A673 (cell line): ENCODE measurements at regions not wholly inside any gene's neighbourhood (a gene's known extent, or its start where the extent isn't known, plus 50 kb on each side); places are given as distances from the start of the nearest gene placed in this dataset.
"Not testable (repeated sequence)": the region's sequence is repeated elsewhere in the genome, so short reads cannot be mapped to it uniquely, and the experiment has no call there.

ENCODE experiments used
- BruUV-seq: library from RNA; stranded (reverse); fragments of 400-500 nt; replicated peaks from 2 replicates; lab custom pipeline; 2021; lab: Mats Ljungman, UMichigan
- CTCF ChIA-PET: fragments of 300-600 bp; sonication (Branson Sonifier 250); formaldehyde crosslinking; loops from one replicate; lab custom pipeline; 2022; ENCODE audit warnings: antibody characterized with exemption; lab: Charles Lee
- POLR2A ChIA-PET: fragments of 300-600 bp; sonication (Branson Sonifier 250); formaldehyde crosslinking; loops from one replicate; lab custom pipeline; 2022; ENCODE audit warnings: antibody characterized with exemption; ENCODE audit not compliant: low non-redundant PET; lab: Charles Lee
- DNase-seq: peaks from one replicate; pipeline ENCODE4 v3.0.0-alpha.2; 2015; ENCODE audit warnings: low spot score
- H3K27ac ChIP-seq: fragments of 200-600 bp; sonication (generic); 2 replicates; pipeline ENCODE4 v1.5.1; 2016; ENCODE audit warnings: mixed run types, low read depth, mild to moderate bottlenecking, mixed read lengths, antibody characterized with exemption, low read length; ENCODE audit not compliant: poor library complexity, severe bottlenecking
- H3K27me3 ChIP-seq: fragments of 200-600 bp; sonication (generic); replicated peaks from 2 replicates; pipeline ENCODE4 v1.6.1; 2017; ENCODE audit warnings: mixed run types, low read depth, mild to moderate bottlenecking, mixed read lengths, antibody characterized with exemption, low read length; ENCODE audit not compliant: insufficient read depth, poor library complexity
- H3K36me3 ChIP-seq: fragments of 200-600 bp; sonication (generic); 2 replicates; pipeline ENCODE4 v1.6.1; 2016; ENCODE audit warnings: mixed run types, mild to moderate bottlenecking, mixed read lengths, antibody characterized with exemption, low read length; ENCODE audit not compliant: insufficient read depth, poor library complexity, severe bottlenecking
- H3K4me1 ChIP-seq: fragments of 200-600 bp; sonication (generic); 2 replicates; pipeline ENCODE4 v1.6.1; 2017; ENCODE audit warnings: mixed run types, mild to moderate bottlenecking, mixed read lengths, antibody characterized with exemption, low read length; ENCODE audit not compliant: insufficient read depth, poor library complexity, severe bottlenecking
- H3K4me3 ChIP-seq: fragments of 200-600 bp; sonication (generic); 2 replicates; pipeline ENCODE4 v1.5.1; 2016; ENCODE audit warnings: low read depth, mixed run types, mild to moderate bottlenecking, mixed read lengths, low read length; ENCODE audit not compliant: poor library complexity, severe bottlenecking
- H3K9me3 ChIP-seq: fragments of 200-600 bp; sonication (generic); 2 replicates; pipeline ENCODE4 v1.6.1; 2016; ENCODE audit warnings: mixed run types, low read depth, mild to moderate bottlenecking, mixed read lengths, antibody characterized with exemption, low read length; ENCODE audit not compliant: poor library complexity, severe bottlenecking
- CTCF ChIP-seq: fragments of 300-800, 200-600 bp; sonication (generic); conservative IDR thresholded peaks from 2 replicates; pipeline ENCODE4 v1.5.1; 2017; ENCODE audit warnings: low read depth, mild to moderate bottlenecking, antibody characterized with exemption, low read length, moderate library complexity, mixed read lengths
- EZH2 ChIP-seq: fragments of 200-600 bp; sonication (generic); IDR thresholded peaks from 2 replicates; pipeline ENCODE4 v1.6.1; 2017; ENCODE audit warnings: borderline replicate concordance, low read depth, mild to moderate bottlenecking, mixed read lengths, antibody characterized with exemption, low read length; ENCODE audit not compliant: poor library complexity, severe bottlenecking
- intact Hi-C: fragments of 100-400 bp; cut with micrococcal nuclease; formaldehyde crosslinking; loops from one replicate; pipeline ENCODE4 v1.10.0; 2022; ENCODE audit not compliant: unreplicated experiment

- Histone ChIP-seq H3K27me3 (no peaks in the 10 kb centered on the region), H3K36me3 (no peaks in the 10 kb centered on the region), H3K4me3 (no peak overlapping the region), H3K9me3 (no peaks in the 10 kb centered on the region), H3K27ac (no peak overlapping the region), H3K4me1 (no peaks in the 10 kb centered on the region)
- TF ChIP-seq EZH2, result no peak
- no peak for TF ChIP-seq CTCF
- BruUV-seq, result no TSS peak
- no peak for DNase-seq
- ChIA-PET CTCF (no interaction called here), POLR2A (no interaction called here)
- intact Hi-C loops, result no loop called here
These were observed 262.7 kb upstream of the TACR3 start for GRCh38 chr4:103982454-103982853.

- POLR2A ChIA-PET, result no interaction called here
- no peak overlapping the region for H3K4me3 ChIP-seq
- CTCF ChIA-PET, result no interaction called here
- H3K27ac ChIP-seq, result no peak overlapping the region
- no peaks in the 10 kb centered on the region for H3K27me3 ChIP-seq
- no peak for TF ChIP-seq CTCF
- TF ChIP-seq EZH2, result no peak
- no peaks in the 10 kb centered on the region for H3K4me1 ChIP-seq
- H3K36me3 ChIP-seq, result no peaks in the 10 kb centered on the region
- H3K9me3 ChIP-seq, result no peaks in the 10 kb centered on the region
- no TSS peak for BruUV-seq
- no peak for DNase-seq
- intact Hi-C loops, result no loop called here
These were observed 228.6 kb upstream of the TACR3 start for GRCh38 chr4:103948244-103949018.

- BruUV-seq, result no TSS peak
- H3K4me1 ChIP-seq, result no peaks in the 10 kb centered on the region
- no peak for DNase-seq
- no peak overlapping the region for H3K27ac ChIP-seq
- H3K27me3 ChIP-seq, result no peaks in the 10 kb centered on the region
- intact Hi-C loops, result no loop called here
- no peaks in the 10 kb centered on the region for H3K9me3 ChIP-seq
- TF ChIP-seq EZH2 (no peak), CTCF (no peak)
- CTCF ChIA-PET, result no interaction called here
- POLR2A ChIA-PET, result no interaction called here
- H3K4me3 ChIP-seq, result no peak overlapping the region
- H3K36me3 ChIP-seq, result no peaks in the 10 kb centered on the region
These were observed 227.8 kb upstream of the TACR3 start for GRCh38 chr4:103947617-103948016.

GRCh38 chr4:103946621-103947268 is 227.0 kb upstream of the TACR3 start:
- intact Hi-C loops, result not testable (repeated sequence)

More at GRCh38 chr4:103946621-103947268, 227.0 kb upstream of the TACR3 start:
- DNase-seq, CTCF ChIA-PET, H3K9me3 ChIP-seq, H3K27ac ChIP-seq, BruUV-seq, POLR2A ChIA-PET, H3K4me1 ChIP-seq, H3K27me3 ChIP-seq, H3K4me3 ChIP-seq, H3K36me3 ChIP-seq: not testable (repeated sequence)
